ENCODE measurements at regions not wholly inside any gene's neighbourhood (a gene's known extent, or its start where the extent isn't known, plus 50 kb on each side); places are given as distances from the start of the nearest gene placed in this dataset.

GRCh38 chr9:81156381-81156780 is 533.0 kb downstream of the TLE1 start:
- DNase-seq: no peak

GRCh38 chr9:81150016-81150625 is 539.2 kb downstream of the TLE1 start:
- DNase-seq: no peak

GRCh38 chr9:81146684-81147337 is 542.5 kb downstream of the TLE1 start:
- DNase-seq: no peak

- DNase-seq: no peak
Measured at GRCh38 chr9:81146241-81146640, 543.1 kb downstream of the TLE1 start.

GRCh38 chr9:81145331-81145963 is 543.9 kb downstream of the TLE1 start:
- DNase-seq: no peak

GRCh38 chr9:81141961-81142360 is 547.4 kb downstream of the TLE1 start:
- DNase-seq: no peak

- DNase-seq: peak; percentile 7
Measured at GRCh38 chr9:81137976-81138568, 551.3 kb downstream of the TLE1 start.

- DNase-seq: no peak
Measured at GRCh38 chr9:81132796-81133195, 556.6 kb downstream of the TLE1 start.

- no peak for DNase-seq
Measured at GRCh38 chr9:81132318-81132717, 557.0 kb downstream of the TLE1 start.

GRCh38 chr9:81128701-81129100 is 560.6 kb downstream of the TLE1 start:
- DNase-seq: no peak

GRCh38 chr9:81125446-81126092 is 563.8 kb downstream of the TLE1 start:
- DNase-seq: no peak

- no peak for DNase-seq
Measured at GRCh38 chr9:81123526-81123925, 565.8 kb downstream of the TLE1 start.

- DNase-seq: no peak
Measured at GRCh38 chr9:81122749-81123148, 566.6 kb downstream of the TLE1 start.

- no peak for DNase-seq
Measured at GRCh38 chr9:81119591-81119990, 569.8 kb downstream of the TLE1 start.

GRCh38 chr9:81118416-81118815 is 570.9 kb downstream of the TLE1 start:
- no peak for DNase-seq

GRCh38 chr9:81116340-81117137 is 572.8 kb downstream of the TLE1 start:
- DNase-seq: no peak

- DNase-seq: peak; percentile 42
Measured at GRCh38 chr9:81113453-81114124, 575.8 kb downstream of the TLE1 start.

GRCh38 chr9:81112627-81113452 is 576.5 kb downstream of the TLE1 start:
- DNase-seq: no peak

GRCh38 chr9:81108821-81109220 is 580.5 kb downstream of the TLE1 start:
- no peak for DNase-seq

GRCh38 chr9:81108391-81108790 is 581.0 kb downstream of the TLE1 start:
- DNase-seq: no peak

Data from NCI-H2227 treated with DMSO at 0.1 percent for 48 hours (cell line).